Astrocyte (in vitro differentiated cells and primary cell): ENCODE measurements at regions not wholly inside any gene's neighbourhood (a gene's known extent, or its start where the extent isn't known, plus 50 kb on each side); places are given as distances from the start of the nearest gene placed in this dataset.
A peak's percentile ranks its signal among the peaks of the same experiment; 100 is the strongest.
"Not testable (repeated sequence)": the region's sequence is repeated elsewhere in the genome, so short reads cannot be mapped to it uniquely, and the experiment has no call there.

Source experiments
- DNase-seq: peaks from one replicate; pipeline ENCODE4 v3.0.0-alpha.2; 2010; ENCODE audit warnings: low read depth
- FAIRE-seq: peaks from 2 replicates; lab custom pipeline; 2011; peaks lifted over from hg19 to GRCh38; lab: Jason Lieb, UNC
- H2AFZ ChIP-seq: 2 replicates; pipeline ENCODE4 v1.6.0; 2012; ENCODE audit warnings: low read depth, low read length, inconsistent platforms
- H3K27ac ChIP-seq: 2 replicates; pipeline ENCODE4 v1.5.1; 2011; ENCODE audit warnings: low read depth, low read length, inconsistent platforms
- H3K27me3 ChIP-seq: 2 replicates; pipeline ENCODE4 v1.6.0; 2011; ENCODE audit warnings: low read length, inconsistent platforms; ENCODE audit not compliant: insufficient read depth
- H3K36me3 ChIP-seq: 2 replicates; pipeline ENCODE4 v1.5.1; 2011; ENCODE audit warnings: low read length, inconsistent platforms; ENCODE audit not compliant: insufficient read depth
- H3K4me1 ChIP-seq: 2 replicates; pipeline ENCODE4 v1.5.1; 2011; ENCODE audit warnings: low read length, inconsistent platforms; ENCODE audit not compliant: insufficient read depth
- H3K4me2 ChIP-seq: 2 replicates; pipeline ENCODE4 v1.6.0; 2012; ENCODE audit warnings: low read length, inconsistent platforms
- H3K4me3 ChIP-seq: 2 replicates; pipeline ENCODE4 v1.5.1; 2011; ENCODE audit warnings: low read depth, mild to moderate bottlenecking, low read length, inconsistent platforms; ENCODE audit not compliant: insufficient read depth
- H3K79me2 ChIP-seq: 2 replicates; pipeline ENCODE4 v1.6.0; 2012; ENCODE audit warnings: mild to moderate bottlenecking, low read length, inconsistent platforms; ENCODE audit not compliant: insufficient read depth
- H3K9ac ChIP-seq: 2 replicates; pipeline ENCODE4 v1.6.0; 2012; ENCODE audit warnings: mild to moderate bottlenecking, low read length, inconsistent platforms
- H3K9me3 ChIP-seq: 2 replicates; pipeline ENCODE4 v1.5.1; 2012; ENCODE audit warnings: low read depth, mild to moderate bottlenecking, low read length, inconsistent platforms; ENCODE audit not compliant: insufficient read depth
- H4K20me1 ChIP-seq: 2 replicates; pipeline ENCODE4 v1.6.0; 2012; ENCODE audit warnings: low read length, inconsistent platforms; ENCODE audit not compliant: insufficient read depth
- H3K27ac Mint-ChIP-seq: one replicate; pipeline ENCODE4 v1.8.0; 2021; ENCODE audit warnings: mild to moderate bottlenecking, mixed read lengths; ENCODE audit not compliant: unreplicated experiment
- H3K27me3 Mint-ChIP-seq: one replicate; pipeline ENCODE4 v1.8.0; 2021; ENCODE audit warnings: low read depth, mixed read lengths; ENCODE audit not compliant: unreplicated experiment
- H3K36me3 Mint-ChIP-seq: one replicate; pipeline ENCODE4 v1.8.0; 2021; ENCODE audit warnings: low read depth, mixed read lengths; ENCODE audit not compliant: unreplicated experiment
- H3K4me1 Mint-ChIP-seq: one replicate; pipeline ENCODE4 v1.8.0; 2021; ENCODE audit warnings: low read depth, mixed read lengths; ENCODE audit not compliant: unreplicated experiment
- H3K4me3 Mint-ChIP-seq: one replicate; pipeline ENCODE4 v1.8.0; 2021; ENCODE audit warnings: mild to moderate bottlenecking, moderate library complexity, mixed read lengths; ENCODE audit not compliant: unreplicated experiment
- H3K9me3 Mint-ChIP-seq: one replicate; pipeline ENCODE4 v1.8.0; 2021; ENCODE audit warnings: mild to moderate bottlenecking, mixed read lengths; ENCODE audit not compliant: unreplicated experiment
- EZH2 ChIP-seq: IDR thresholded peaks from 2 replicates; pipeline ENCODE4 v1.6.1; 2012; ENCODE audit warnings: mild to moderate bottlenecking, low read length, inconsistent platforms; ENCODE audit not compliant: insufficient read depth
- TF ChIP-seq, protein P1 (sequence below): IDR thresholded peaks from 2 replicates; pipeline ENCODE4 v1.5.1; 2011; ENCODE audit warnings: low read depth, mild to moderate bottlenecking, inconsistent platforms, low read length, moderate library complexity; ENCODE audit not compliant: insufficient read depth

DNA sequence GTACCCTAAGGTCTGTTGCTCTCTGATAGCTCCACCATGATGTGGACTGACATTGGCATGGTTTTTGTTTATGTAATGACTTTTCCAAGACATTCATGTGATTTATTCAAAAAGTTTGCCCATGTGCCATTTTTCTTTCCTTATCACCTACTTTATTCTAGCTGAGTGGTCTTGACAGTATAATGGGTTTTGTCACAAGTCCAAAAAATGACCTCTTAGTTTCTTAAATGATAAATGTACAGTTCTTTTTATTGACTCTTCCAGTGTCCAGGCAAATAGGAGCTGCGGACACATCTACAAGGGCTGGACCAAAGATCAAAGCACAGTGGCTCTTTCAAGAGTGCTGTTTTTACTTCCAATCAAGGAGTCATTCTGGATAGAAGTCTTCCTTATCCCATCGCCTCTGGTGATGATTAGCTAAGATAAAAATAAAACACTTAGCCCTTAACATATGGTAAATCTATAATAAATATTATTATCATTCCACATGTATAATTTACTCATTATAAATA is 141.4 kb downstream of the MMUT start:
- peaks cover 12% of the 10 kb centered on the region for H3K4me1 Mint-ChIP-seq
- Histone ChIP-seq H3K9me3 (no peaks in the 10 kb centered on the region), H3K36me3 (no peaks in the 10 kb centered on the region), H2AFZ (no peak overlapping the region), H3K27me3 (no peaks in the 10 kb centered on the region), H3K9ac (no peak overlapping the region), H3K4me1 (peaks cover 8% of the 10 kb centered on the region), H3K4me3 (no peak overlapping the region), H3K79me2 (no peaks in the 10 kb centered on the region), H3K27ac (no peak overlapping the region), H3K4me2 (no peak overlapping the region), H4K20me1 (no peaks in the 10 kb centered on the region)
- no peaks in the 10 kb centered on the region for H3K27me3 Mint-ChIP-seq
- FAIRE-seq (no peak), DNase-seq (peak; percentile 47)
- peaks cover 3% of the 10 kb centered on the region for H3K9me3 Mint-ChIP-seq
- TF ChIP-seq EZH2: no peak
- TF ChIP-seq, protein P1, sequence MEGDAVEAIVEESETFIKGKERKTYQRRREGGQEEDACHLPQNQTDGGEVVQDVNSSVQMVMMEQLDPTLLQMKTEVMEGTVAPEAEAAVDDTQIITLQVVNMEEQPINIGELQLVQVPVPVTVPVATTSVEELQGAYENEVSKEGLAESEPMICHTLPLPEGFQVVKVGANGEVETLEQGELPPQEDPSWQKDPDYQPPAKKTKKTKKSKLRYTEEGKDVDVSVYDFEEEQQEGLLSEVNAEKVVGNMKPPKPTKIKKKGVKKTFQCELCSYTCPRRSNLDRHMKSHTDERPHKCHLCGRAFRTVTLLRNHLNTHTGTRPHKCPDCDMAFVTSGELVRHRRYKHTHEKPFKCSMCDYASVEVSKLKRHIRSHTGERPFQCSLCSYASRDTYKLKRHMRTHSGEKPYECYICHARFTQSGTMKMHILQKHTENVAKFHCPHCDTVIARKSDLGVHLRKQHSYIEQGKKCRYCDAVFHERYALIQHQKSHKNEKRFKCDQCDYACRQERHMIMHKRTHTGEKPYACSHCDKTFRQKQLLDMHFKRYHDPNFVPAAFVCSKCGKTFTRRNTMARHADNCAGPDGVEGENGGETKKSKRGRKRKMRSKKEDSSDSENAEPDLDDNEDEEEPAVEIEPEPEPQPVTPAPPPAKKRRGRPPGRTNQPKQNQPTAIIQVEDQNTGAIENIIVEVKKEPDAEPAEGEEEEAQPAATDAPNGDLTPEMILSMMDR: no peak
- H3K4me3 Mint-ChIP-seq: no peak overlapping the region
- H3K36me3 Mint-ChIP-seq: no peaks in the 10 kb centered on the region
- no peak overlapping the region for H3K27ac Mint-ChIP-seq

DNA sequence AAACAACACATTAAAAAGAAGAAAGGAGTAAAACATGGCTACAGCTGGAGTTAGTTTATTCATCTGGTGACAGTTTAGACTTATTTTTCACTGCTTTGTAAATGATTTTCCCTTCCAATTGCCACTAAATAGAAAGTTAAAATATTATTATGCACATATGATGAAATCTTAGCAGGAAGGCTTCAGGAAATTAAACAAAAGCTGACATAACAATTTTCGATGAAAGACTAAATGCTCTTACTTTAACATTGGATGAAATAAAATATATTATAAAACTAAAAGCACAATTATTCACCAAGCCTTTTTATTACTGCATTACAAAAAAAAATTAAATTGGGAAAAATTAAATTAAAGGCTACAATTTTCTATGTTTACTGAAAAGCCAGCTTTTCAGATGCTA is 158.0 kb downstream of the MMUT start:
- no peaks in the 10 kb centered on the region for H3K4me1 ChIP-seq
- no peak for DNase-seq
- H3K27me3 ChIP-seq: no peaks in the 10 kb centered on the region
- H3K27ac ChIP-seq: no peak overlapping the region
- no peaks in the 10 kb centered on the region for H4K20me1 ChIP-seq
- H3K9ac ChIP-seq: no peak overlapping the region
- no peaks in the 10 kb centered on the region for H3K36me3 Mint-ChIP-seq
- H2AFZ ChIP-seq: no peak overlapping the region
- H3K4me2 ChIP-seq: no peak overlapping the region
- FAIRE-seq: no peak
- no peaks in the 10 kb centered on the region for H3K36me3 ChIP-seq
- no peaks in the 10 kb centered on the region for H3K9me3 ChIP-seq
- TF ChIP-seq, protein P1: no peak
- H3K9me3 Mint-ChIP-seq: no peaks in the 10 kb centered on the region
- no peaks in the 10 kb centered on the region for H3K4me1 Mint-ChIP-seq
- H3K79me2 ChIP-seq: no peaks in the 10 kb centered on the region
- no peak overlapping the region for H3K4me3 ChIP-seq
- H3K27me3 Mint-ChIP-seq: no peaks in the 10 kb centered on the region
- H3K4me3 Mint-ChIP-seq: no peak overlapping the region
- no peak overlapping the region for H3K27ac Mint-ChIP-seq

DNA sequence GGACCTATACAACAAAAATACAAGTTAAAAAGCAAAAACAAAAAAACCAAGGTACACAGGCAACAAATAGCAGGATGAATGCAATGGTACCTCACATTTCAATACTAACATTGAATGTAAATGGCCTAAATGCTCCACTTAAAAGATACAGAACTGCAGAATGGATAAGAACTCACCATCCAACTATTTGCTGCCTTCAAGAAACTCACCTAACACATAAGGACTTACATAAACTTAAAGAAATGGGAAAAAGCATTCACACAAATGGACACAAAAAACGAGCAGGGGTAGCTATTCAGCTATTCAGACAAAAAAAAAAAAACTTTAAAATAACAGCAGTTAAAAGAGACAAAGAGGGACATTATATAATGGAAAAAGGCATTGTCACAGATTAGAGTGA is 158.7 kb downstream of the MMUT start:
- FAIRE-seq, H3K4me1 Mint-ChIP-seq, H3K4me3 Mint-ChIP-seq: not testable (repeated sequence)

More for the DNA sequence above, 158.7 kb downstream of the MMUT start:
- not testable (repeated sequence) for H3K36me3 ChIP-seq, H3K27ac ChIP-seq, H3K27me3 Mint-ChIP-seq, H3K27me3 ChIP-seq, H3K27ac Mint-ChIP-seq, H3K9me3 Mint-ChIP-seq, H3K4me3 ChIP-seq, H2AFZ ChIP-seq, H3K9me3 ChIP-seq, H3K36me3 Mint-ChIP-seq, H3K4me1 ChIP-seq, DNase-seq, H3K79me2 ChIP-seq, H4K20me1 ChIP-seq, H3K9ac ChIP-seq, H3K4me2 ChIP-seq
